ENCODE measurements at regions not wholly inside any gene's neighbourhood (a gene's known extent, or its start where the extent isn't known, plus 50 kb on each side); places are given as distances from the start of the nearest gene placed in this dataset.

GRCh38 chr10:111706331-111706730 is 477.2 kb downstream of the GPAM start:
- Histone ChIP-seq H3K9me3 (no peaks in the 10 kb centered on the region), H3K4me1 (no peaks in the 10 kb centered on the region), H3K27me3 (no peaks in the 10 kb centered on the region), H3K27ac (no peak overlapping the region), H3K4me3 (no peak overlapping the region), H3K36me3 (no peaks in the 10 kb centered on the region)
- DNase-seq (ENCODE audit: low spot score in 2 of 2) = no peak
- 81% methylated on average over 4 of the region's 4 CpGs for WGBS
- no peak for TF ChIP-seq EP300 (IDR thresholded peaks at IDR 0.05)
- TF ChIP-seq POLR2A (IDR thresholded peaks at IDR 0.05) = no peak
- TF ChIP-seq CTCF (IDR thresholded peaks at IDR 0.05) = no peak
- no peak for TF ChIP-seq POLR2AphosphoS5 (IDR thresholded peaks at IDR 0.05)

- DNase-seq (ENCODE audit: low spot score in 2 of 2) = no peak
- 83% methylated on average over 1 of the region's 1 CpG for WGBS
- H3K4me3 ChIP-seq = no peak overlapping the region
- no peaks in the 10 kb centered on the region for H3K36me3 ChIP-seq
- no peak for TF ChIP-seq POLR2A (IDR thresholded peaks at IDR 0.05)
- TF ChIP-seq EP300 (IDR thresholded peaks at IDR 0.05) = no peak
- no peak for TF ChIP-seq POLR2AphosphoS5 (IDR thresholded peaks at IDR 0.05)
- TF ChIP-seq CTCF (IDR thresholded peaks at IDR 0.05) = no peak
- no peaks in the 10 kb centered on the region for H3K9me3 ChIP-seq
- H3K27me3 ChIP-seq = no peaks in the 10 kb centered on the region
- H3K27ac ChIP-seq = no peak overlapping the region
- no peaks in the 10 kb centered on the region for H3K4me1 ChIP-seq
Measured at GRCh38 chr10:111707076-111707475, 476.5 kb downstream of the GPAM start.

GRCh38 chr10:111709603-111710002 is 474.0 kb downstream of the GPAM start:
- Histone ChIP-seq H3K36me3 (no peaks in the 10 kb centered on the region), H3K27ac (no peak overlapping the region), H3K4me3 (no peak overlapping the region), H3K4me1 (no peaks in the 10 kb centered on the region), H3K27me3 (no peaks in the 10 kb centered on the region), H3K9me3 (peaks cover 2% of the 10 kb centered on the region)
- TF ChIP-seq CTCF (IDR thresholded peaks at IDR 0.05) (no peak), EP300 (IDR thresholded peaks at IDR 0.05) (no peak), POLR2A (IDR thresholded peaks at IDR 0.05) (no peak), POLR2AphosphoS5 (IDR thresholded peaks at IDR 0.05) (no peak)
- DNase-seq (ENCODE audit: low spot score in 2 of 2) = no peak
- WGBS = 81% methylated on average over 4 of the region's 4 CpGs

GRCh38 chr10:111716032-111716431 is 467.5 kb downstream of the GPAM start:
- Histone ChIP-seq H3K36me3 (no peaks in the 10 kb centered on the region), H3K4me1 (no peaks in the 10 kb centered on the region), H3K4me3 (no peak overlapping the region), H3K9me3 (peaks cover 21% of the 10 kb centered on the region), H3K27me3 (no peaks in the 10 kb centered on the region), H3K27ac (no peak overlapping the region)
- TF ChIP-seq POLR2AphosphoS5 (IDR thresholded peaks at IDR 0.05) (no peak), EP300 (IDR thresholded peaks at IDR 0.05) (no peak), CTCF (IDR thresholded peaks at IDR 0.05) (no peak), POLR2A (IDR thresholded peaks at IDR 0.05) (no peak)
- no peak for DNase-seq (ENCODE audit: low spot score in 2 of 2)

GRCh38 chr10:111724121-111724520 is 459.4 kb downstream of the GPAM start:
- Histone ChIP-seq H3K36me3 (no peaks in the 10 kb centered on the region), H3K9me3 (no peaks in the 10 kb centered on the region), H3K27me3 (no peaks in the 10 kb centered on the region), H3K27ac (no peak overlapping the region), H3K4me3 (no peak overlapping the region), H3K4me1 (no peaks in the 10 kb centered on the region)
- DNase-seq (ENCODE audit: low spot score in 2 of 2) = no peak
- WGBS = 97% methylated on average over 1 of the region's 1 CpG
- TF ChIP-seq POLR2AphosphoS5 (IDR thresholded peaks at IDR 0.05) (no peak), EP300 (IDR thresholded peaks at IDR 0.05) (no peak), CTCF (IDR thresholded peaks at IDR 0.05) (no peak)
